GM18907 (cell line): ENCODE measurements at regions not wholly inside any gene's neighbourhood (a gene's known extent, or its start where the extent isn't known, plus 50 kb on each side); places are given as distances from the start of the nearest gene placed in this dataset.
"Not testable (repeated sequence)": the region's sequence is repeated elsewhere in the genome, so short reads cannot be mapped to it uniquely, and the experiment has no call there.

Experiments
- ATAC-seq: cut with Tn5 transposase; IDR thresholded peaks from one replicate; pipeline ENCODE4 v1.9.1; 2021; ENCODE audit warnings: mild to moderate bottlenecking, moderate library complexity; ENCODE audit not compliant: unreplicated experiment

DNA sequence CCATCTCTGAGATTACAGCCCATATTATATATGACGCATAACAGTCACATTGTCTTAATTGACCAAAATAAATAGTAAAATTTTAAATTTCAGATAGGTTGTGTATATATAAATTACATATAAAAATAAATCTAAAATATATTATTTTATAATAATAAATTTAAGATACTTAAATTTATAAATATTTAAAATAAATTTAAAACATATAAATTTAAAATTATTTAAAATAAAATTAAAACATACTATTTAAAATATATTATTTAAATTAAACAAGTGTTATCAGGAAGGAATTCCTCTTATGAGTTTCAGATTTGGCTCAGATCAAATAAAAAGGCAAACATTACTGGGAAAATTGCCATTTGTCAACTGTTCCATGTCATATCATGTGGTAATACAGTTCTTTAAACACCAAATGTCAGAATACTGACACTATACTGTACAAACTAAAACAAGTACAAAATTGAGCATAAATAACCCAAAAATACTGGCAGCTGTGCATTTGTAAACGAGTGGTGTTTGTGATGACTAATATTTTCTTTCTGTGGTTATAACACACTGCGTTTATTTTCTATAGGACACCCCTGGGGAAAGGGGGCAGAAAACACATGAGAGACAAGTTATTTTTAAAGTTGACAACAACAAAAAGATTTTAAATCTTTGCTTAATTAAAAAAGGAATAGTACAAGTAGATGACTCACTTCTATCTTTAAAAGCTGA lies 71.3 kb upstream of the DGKB start:
- peak; percentile 69 for ATAC-seq

DNA sequence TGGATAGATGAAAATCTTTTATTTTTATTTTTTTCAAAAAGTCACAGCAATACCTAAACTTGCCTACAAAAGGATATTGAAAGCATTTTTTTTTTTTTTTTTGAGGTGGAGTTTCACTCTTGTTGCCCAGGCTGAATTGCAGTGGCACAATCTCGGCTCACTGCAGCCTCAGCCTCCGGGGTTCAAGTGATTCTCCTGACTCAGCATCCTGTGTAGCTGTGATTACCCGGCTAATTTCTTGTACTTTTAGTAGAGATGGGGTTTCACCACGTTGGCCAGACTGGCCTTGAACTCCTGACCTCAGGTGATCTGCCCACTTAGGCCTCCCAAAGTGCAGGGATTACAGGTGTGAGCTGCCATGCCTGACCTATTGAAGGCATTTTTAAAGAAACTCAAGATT lies 69.1 kb upstream of the DGKB start:
- ATAC-seq: not testable (repeated sequence)

DNA sequence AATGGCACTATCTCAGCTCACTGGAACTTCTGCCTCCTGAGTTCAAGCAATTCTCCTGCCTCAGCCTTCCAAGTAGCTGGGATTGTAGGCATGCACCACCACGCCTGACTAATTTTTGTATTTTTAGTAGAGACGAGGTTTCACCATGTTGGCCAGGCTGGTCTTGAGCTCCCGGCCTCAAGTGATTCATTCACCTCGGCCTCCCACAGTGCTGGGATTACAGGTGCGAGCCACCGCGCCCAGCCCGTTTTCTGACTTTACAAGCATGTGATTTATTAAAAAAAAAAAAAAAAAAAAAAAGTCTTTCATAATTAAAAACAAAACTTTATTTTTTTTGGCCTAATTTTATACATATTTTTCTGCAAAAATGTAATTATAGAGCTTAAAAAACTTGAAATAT lies 64.8 kb upstream of the DGKB start:
- not testable (repeated sequence) for ATAC-seq

DNA sequence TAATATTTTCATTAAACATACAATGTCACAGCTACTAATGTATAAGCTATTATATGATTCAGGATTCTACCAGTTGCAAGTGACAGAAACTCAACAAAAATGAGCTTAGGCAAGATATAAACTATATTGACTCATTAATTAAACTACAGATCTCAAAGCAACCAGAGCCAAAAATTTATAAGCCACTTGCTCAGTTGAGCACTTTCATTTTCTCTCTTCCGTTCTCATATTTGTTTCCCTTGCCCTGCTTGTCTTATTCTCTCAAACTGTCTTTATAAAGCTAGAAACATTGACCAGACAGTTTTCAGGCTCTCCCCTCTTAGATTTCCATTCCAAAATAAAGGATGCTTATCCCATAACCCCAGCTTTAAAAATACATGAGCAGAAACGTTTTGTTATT lies 60.2 kb upstream of the DGKB start:
- ATAC-seq: no peak

DNA sequence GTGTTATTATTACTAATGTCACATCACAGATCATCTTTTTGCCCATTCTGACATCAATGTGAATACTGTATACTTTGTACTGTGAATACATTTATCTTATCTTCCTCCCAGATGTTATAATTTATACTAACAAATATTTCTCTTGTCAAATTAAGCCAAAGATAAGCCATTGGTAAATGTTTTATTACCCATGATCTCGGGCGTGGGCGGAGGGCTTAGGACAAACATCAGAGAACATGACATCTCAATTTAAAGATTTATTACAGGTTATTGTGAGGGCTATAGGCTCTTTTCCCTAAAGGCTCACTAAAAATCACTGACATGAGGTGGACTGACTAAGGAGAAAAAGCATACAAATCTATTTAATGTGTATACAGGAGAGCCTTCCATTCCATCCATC lies 58.2 kb upstream of the DGKB start:
- ATAC-seq: no peak

DNA sequence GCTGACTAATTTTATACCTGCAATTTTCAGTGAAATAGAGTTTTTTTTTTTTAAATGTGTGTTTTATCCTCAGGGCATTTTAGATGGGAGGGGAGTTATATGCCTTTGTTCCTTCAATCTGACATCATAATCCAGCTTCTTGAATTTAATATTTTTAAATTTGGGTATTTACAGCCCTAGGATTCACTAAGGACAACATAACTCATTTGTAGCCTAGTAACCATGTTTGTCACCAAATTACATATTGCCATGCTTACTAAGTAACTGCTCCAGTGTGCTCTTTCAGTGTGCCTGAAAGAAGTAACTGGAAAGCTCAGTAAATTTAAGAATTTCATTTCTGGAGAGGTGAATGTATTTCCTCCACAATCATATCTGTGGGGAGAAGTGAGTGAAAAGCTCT lies 56.8 kb upstream of the DGKB start:
- ATAC-seq: no peak

DNA sequence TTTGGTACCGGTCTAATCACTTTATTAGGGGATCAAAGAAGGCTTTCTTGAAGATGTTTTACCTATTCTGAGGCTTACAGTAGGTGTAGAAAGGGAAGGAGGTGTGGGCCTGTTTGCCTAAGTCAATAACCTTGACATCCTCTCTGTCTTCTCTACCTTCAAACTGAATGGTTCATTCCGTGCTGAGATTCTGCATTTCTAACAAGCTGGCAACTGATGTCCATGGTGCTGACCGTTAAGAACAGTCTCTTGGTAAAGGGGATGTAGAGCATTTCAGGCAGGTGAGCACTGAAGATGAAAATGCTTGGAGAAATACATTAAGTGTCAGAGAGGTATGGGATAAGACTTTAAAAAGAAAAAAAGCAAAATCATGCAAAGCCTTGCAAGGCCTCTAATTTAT lies 51.5 kb upstream of the DGKB start:
- no peak for ATAC-seq
